ENCODE measurements at regions not wholly inside any gene's neighbourhood (a gene's known extent, or its start where the extent isn't known, plus 50 kb on each side); places are given as distances from the start of the nearest gene placed in this dataset.

DNA sequence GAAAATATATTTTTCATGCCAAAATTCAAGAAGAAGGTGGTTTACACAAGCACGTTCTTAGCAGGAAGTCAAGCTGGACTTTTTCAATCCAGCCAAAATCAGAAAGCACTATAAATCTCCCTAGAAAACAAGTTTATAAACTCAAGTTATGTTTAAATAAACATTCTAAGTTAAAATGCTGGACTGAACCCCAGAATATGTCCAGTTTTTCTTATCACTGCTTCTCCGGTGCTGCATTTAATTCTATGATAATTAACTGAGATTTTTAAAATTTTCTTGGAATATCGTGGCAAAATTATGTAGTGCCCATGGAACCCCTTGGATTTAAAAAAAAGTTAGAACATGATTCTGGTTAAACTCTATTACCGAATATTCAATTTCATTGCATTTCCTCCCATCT, 218.2 kb upstream of the MDFIC2 start:
- TF ChIP-seq POLR2A (IDR thresholded peaks at IDR 0.05): no peak
- TF ChIP-seq CTCF (IDR thresholded peaks at IDR 0.05): no peak

All from thyroid gland (tissue), 4 donors.